ENCODE measurements at regions not wholly inside any gene's neighbourhood (a gene's known extent, or its start where the extent isn't known, plus 50 kb on each side); places are given as distances from the start of the nearest gene placed in this dataset.

DNA sequence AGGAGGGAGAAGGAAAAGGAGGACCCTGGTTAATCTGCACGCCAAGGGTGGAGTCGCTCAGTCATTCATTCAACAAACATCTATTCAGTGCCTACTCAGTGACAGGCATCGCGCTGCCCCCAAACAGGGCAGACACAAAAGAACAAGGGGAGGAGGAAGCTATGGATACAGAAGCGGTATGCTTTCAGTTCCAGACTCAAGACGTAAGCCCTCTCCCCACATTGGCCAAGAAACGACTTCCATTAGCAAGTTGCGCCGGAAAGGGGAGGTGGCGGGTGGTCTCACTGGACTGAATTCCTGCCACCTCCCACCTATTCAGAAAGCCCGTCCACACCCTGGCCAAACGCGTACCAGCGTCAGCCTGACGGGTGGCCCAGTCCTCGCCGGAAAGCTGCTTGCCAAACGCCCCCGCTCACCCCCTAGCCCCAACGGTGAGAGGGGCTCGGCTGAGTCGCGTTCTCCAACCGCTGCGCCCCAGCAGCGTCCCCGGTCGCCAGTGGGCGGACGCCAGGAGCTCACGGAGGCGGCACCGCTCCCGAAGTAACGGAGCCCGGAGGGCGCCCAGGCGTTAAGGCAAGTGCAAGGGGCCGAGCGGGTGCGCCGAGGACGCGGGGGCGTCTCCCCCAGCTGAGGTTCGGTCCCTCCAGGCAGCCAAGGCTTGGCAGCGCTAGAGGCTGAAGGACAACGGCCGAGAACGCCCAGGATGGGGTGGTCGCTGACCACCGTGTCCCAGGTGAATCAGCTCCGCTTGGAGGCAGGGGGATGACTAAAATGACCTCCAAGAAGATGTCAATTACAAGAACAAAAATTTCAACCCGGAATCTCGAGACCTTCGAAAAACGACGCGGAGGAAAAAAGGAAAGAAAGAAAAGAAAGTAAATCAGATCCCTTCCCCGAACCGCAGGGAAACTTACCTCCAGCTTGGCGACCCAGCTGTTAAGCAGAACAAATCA, 470.7 kb downstream of the SOX9 start:
- dilution Hi-C loops (cut with MboI; ENCODE audit: extremely low pct_ligation_motif_present, low sequenced_read_pairs) (no loop called here), intact Hi-C loops (cut with micrococcal nuclease) (no loop called here)
- no peaks in the 10 kb centered on the region for H3K9me1 ChIP-seq (replicated peaks; ENCODE audit: control insufficient read depth, extremely low read depth, insufficient read depth, low read length)
- H3K36me3 ChIP-seq (ENCODE audit: control insufficient read depth in 2 of 2, extremely low read depth in 1 of 2, insufficient read depth in 2 of 2, low read length in 2 of 2), result no peaks in the 10 kb centered on the region
- H3K27me3 ChIP-seq (ENCODE audit: control insufficient read depth in 2 of 2, insufficient read depth in 2 of 2, low read length in 2 of 2), result peaks cover 7 to 10% of the 10 kb centered on the region in 2 experiments
- H3K27ac ChIP-seq (ENCODE audit: insufficient read depth, low read depth, low read length), result no peak overlapping the region
- TF ChIP-seq, protein P1, sequence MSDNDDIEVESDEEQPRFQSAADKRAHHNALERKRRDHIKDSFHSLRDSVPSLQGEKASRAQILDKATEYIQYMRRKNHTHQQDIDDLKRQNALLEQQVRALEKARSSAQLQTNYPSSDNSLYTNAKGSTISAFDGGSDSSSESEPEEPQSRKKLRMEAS (IDR thresholded peaks at IDR 0.05; ENCODE audit: insufficient read depth, insufficient read length), result no peak
- peak; percentile 64 for TF ChIP-seq EZH2 (IDR thresholded peaks at IDR 0.05; ENCODE audit: borderline replicate concordance, low read depth, low read length, severe bottlenecking)
- no peak overlapping the region for H2AFZ ChIP-seq (ENCODE audit: low read depth, low read length)
- H3K9ac ChIP-seq (replicated peaks; ENCODE audit: extremely low read depth, insufficient read depth, low read length), result no peak overlapping the region
- DNase-seq (ENCODE audit: low read depth, low spot score) (no peak), FAIRE-seq (no peak)
- BruUV-seq (replicated peaks), result no TSS peak
- H3K4me1 ChIP-seq (ENCODE audit: control insufficient read depth, extremely low read depth, insufficient read depth, low read length), result peaks cover 4% of the 10 kb centered on the region
- no peaks in the 10 kb centered on the region for H3K9me3 ChIP-seq (replicated peaks; ENCODE audit: control insufficient read depth, insufficient read depth, low read length)
- peak overlapping the region in 2 of 3 experiments; percentile 16 to 31 for H3K4me3 ChIP-seq (replicated peaks in 1 of 3; ENCODE audit: insufficient read depth in 1 of 3, low read depth in 1 of 3, low read length in 3 of 3)
- no peaks in the 10 kb centered on the region for H4K20me1 ChIP-seq (replicated peaks; ENCODE audit: control insufficient read depth, extremely low read depth, insufficient read depth, low read length)
- H3K4me2 ChIP-seq (ENCODE audit: insufficient read depth, low read length), result peak overlapping the region; percentile 43
- CTCF ChIA-PET, result interaction anchor here (0.7 to 1.5 kb wide), 2 partner anchors 10 to 35 kb away, joined by 3 read pairs; no protein-coding TSS in a partner anchor
- H3K79me2 ChIP-seq (ENCODE audit: control insufficient read depth, insufficient read depth, low read length), result no peaks in the 10 kb centered on the region
- POLR2A ChIA-PET, result no interaction called here

DNA sequence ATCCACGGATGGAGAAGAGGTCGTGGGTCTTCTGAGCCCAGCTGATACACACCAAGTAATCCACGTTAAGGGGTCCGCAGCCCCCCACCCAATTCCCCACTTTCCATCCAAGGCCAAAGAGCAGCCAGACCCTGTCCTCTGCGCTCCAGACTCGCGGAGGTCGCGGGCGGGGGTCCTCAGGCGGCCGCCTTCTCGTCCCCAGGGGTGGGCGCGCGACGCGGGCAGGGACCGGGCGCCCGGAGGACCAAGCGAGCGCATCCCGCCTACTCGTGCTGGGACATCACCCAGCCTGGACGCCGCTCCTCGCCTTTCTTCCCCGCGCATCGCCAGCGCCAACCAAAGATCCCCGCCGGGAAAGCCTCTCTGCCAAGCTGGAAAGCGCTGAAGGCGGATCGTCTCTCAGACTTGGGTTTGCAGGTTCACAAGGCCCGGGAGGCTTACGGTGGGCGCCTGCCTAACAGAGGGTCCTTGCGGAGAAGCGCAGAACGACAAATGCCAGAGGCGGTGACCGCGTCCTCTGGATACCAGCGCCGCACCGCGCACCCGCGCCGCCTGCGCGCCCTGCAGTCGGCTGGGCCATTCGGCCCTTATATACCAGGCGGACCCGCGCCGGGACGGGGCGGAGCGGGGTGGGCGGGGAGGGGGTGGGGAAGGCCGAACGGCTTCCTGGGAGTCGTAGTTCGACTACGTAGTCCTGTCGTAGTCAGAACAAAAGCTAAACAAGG, 471.6 kb downstream of the SOX9 start:
- peaks cover 4% of the 10 kb centered on the region for H3K4me1 ChIP-seq (ENCODE audit: control insufficient read depth, extremely low read depth, insufficient read depth, low read length)
- no peaks in the 10 kb centered on the region for H3K79me2 ChIP-seq (ENCODE audit: control insufficient read depth, insufficient read depth, low read length)
- ChIA-PET CTCF (interaction anchor here (0.7 to 1.5 kb wide), 2 partner anchors 10 to 36 kb away, joined by 3 read pairs; no protein-coding TSS in a partner anchor), POLR2A (no interaction called here)
- TF ChIP-seq, protein P2, sequence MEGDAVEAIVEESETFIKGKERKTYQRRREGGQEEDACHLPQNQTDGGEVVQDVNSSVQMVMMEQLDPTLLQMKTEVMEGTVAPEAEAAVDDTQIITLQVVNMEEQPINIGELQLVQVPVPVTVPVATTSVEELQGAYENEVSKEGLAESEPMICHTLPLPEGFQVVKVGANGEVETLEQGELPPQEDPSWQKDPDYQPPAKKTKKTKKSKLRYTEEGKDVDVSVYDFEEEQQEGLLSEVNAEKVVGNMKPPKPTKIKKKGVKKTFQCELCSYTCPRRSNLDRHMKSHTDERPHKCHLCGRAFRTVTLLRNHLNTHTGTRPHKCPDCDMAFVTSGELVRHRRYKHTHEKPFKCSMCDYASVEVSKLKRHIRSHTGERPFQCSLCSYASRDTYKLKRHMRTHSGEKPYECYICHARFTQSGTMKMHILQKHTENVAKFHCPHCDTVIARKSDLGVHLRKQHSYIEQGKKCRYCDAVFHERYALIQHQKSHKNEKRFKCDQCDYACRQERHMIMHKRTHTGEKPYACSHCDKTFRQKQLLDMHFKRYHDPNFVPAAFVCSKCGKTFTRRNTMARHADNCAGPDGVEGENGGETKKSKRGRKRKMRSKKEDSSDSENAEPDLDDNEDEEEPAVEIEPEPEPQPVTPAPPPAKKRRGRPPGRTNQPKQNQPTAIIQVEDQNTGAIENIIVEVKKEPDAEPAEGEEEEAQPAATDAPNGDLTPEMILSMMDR (IDR thresholded peaks at IDR 0.05; ENCODE audit: extremely low read depth in 1 of 2, insufficient read depth in 1 of 2, low read depth in 1 of 2, low read length in 2 of 2), result no peak
- TF ChIP-seq MYC (IDR thresholded peaks at IDR 0.05; ENCODE audit: low read depth, low read length) (no peak), EZH2 (IDR thresholded peaks at IDR 0.05; ENCODE audit: borderline replicate concordance, low read depth, low read length, severe bottlenecking) (no peak), JUN (IDR thresholded peaks at IDR 0.05; ENCODE audit: borderline replicate concordance, insufficient read depth, insufficient read length, low read depth) (no peak), POLR2AphosphoS5 (IDR thresholded peaks at IDR 0.05; ENCODE audit: insufficient read depth, low read depth, low read length) (no peak), POLR2A (IDR thresholded peaks at IDR 0.05; ENCODE audit: low read depth, low read length) (no peak), FOS (IDR thresholded peaks at IDR 0.05; ENCODE audit: borderline replicate concordance, insufficient read depth, low read length) (no peak), GATA2 (IDR thresholded peaks at IDR 0.05; ENCODE audit: insufficient read depth, insufficient read length, low read depth, low read length) (no peak)
- TF ChIP-seq, protein P1 (IDR thresholded peaks at IDR 0.05; ENCODE audit: insufficient read depth, insufficient read length), result no peak
- dilution Hi-C loops (cut with MboI; ENCODE audit: extremely low pct_ligation_motif_present, low sequenced_read_pairs) (no loop called here), intact Hi-C loops (cut with micrococcal nuclease) (no loop called here)
- H3K9ac ChIP-seq (replicated peaks; ENCODE audit: extremely low read depth, insufficient read depth, low read length), result no peak overlapping the region
- peak overlapping the region; percentile 79 for H2AFZ ChIP-seq (ENCODE audit: low read depth, low read length)
- H3K27me3 ChIP-seq (ENCODE audit: control insufficient read depth in 2 of 2, insufficient read depth in 2 of 2, low read length in 2 of 2), result peaks cover 7 to 10% of the 10 kb centered on the region in 2 experiments
- H3K27ac ChIP-seq (ENCODE audit: insufficient read depth, low read depth, low read length), result no peak overlapping the region
- no peak for FAIRE-seq
- no peak for DNase-seq (ENCODE audit: low read depth, low spot score)
- H4K20me1 ChIP-seq (replicated peaks; ENCODE audit: control insufficient read depth, extremely low read depth, insufficient read depth, low read length), result no peaks in the 10 kb centered on the region
- H3K36me3 ChIP-seq (ENCODE audit: control insufficient read depth in 2 of 2, extremely low read depth in 1 of 2, insufficient read depth in 2 of 2, low read length in 2 of 2), result no peaks in the 10 kb centered on the region
- no TSS peak for BruUV-seq (replicated peaks)
- H3K9me1 ChIP-seq (replicated peaks; ENCODE audit: control insufficient read depth, extremely low read depth, insufficient read depth, low read length), result no peaks in the 10 kb centered on the region
- peak overlapping the region; percentile 43 for H3K4me2 ChIP-seq (ENCODE audit: insufficient read depth, low read length)
- H3K9me3 ChIP-seq (replicated peaks; ENCODE audit: control insufficient read depth, insufficient read depth, low read length), result no peaks in the 10 kb centered on the region
- H3K4me3 ChIP-seq (replicated peaks in 1 of 3; ENCODE audit: insufficient read depth in 1 of 3, low read depth in 1 of 3, low read length in 3 of 3), result peak overlapping the region in 2 of 3 experiments; percentile 19 to 40
